IMR-90 (cell line): ENCODE measurements at regions not wholly inside any gene's neighbourhood (a gene's known extent, or its start where the extent isn't known, plus 50 kb on each side); places are given as distances from the start of the nearest gene placed in this dataset.
A peak's percentile ranks its signal among the peaks of the same experiment; 100 is the strongest.

Source experiments
- ATAC-seq: fragments of 200-7000 bp; cut with Tn5 transposase; 2 replicates; pipeline ENCODE4 v1.9.1; 2020; ENCODE audit warnings: low read depth, mild to moderate bottlenecking, moderate library complexity
- BruUV-seq: library from RNA; stranded (reverse); fragments of 400-500 nt; replicated peaks from 2 replicates; lab custom pipeline; 2021; lab: Mats Ljungman, UMichigan
- CTCF ChIA-PET: fragments of 300-600 bp; formaldehyde crosslinking; extraction: SDS; loops from one replicate; lab custom pipeline; 2021; ENCODE audit warnings: antibody characterized with exemption; lab: Yijun Ruan, JAX
- POLR2A ChIA-PET: fragments of 300-600 bp; sonication (Branson Sonifier 250); formaldehyde crosslinking; loops from one replicate; lab custom pipeline; 2022; ENCODE audit warnings: antibody characterized with exemption; ENCODE audit not compliant: unreplicated experiment; lab: Charles Lee
- DNase-seq: peaks from one replicate; pipeline ENCODE4 v3.0.0; 2013
- H2AFZ ChIP-seq: replicated peaks from 2 replicates; pipeline ENCODE3; 2013; ENCODE audit warnings: low read length, mild to moderate bottlenecking; ENCODE audit not compliant: poor library complexity
- H2AK5ac ChIP-seq: 2 replicates; pipeline ENCODE4 v1.6.1; 2013; ENCODE audit warnings: low read depth, low read length, inconsistent platforms
- H2AK9ac ChIP-seq: replicated peaks from 2 replicates; pipeline ENCODE3; 2013; ENCODE audit warnings: mild to moderate bottlenecking, low read depth, low read length, moderate library complexity; ENCODE audit not compliant: poor library complexity
- H2BK120ac ChIP-seq: 2 replicates; pipeline ENCODE4 v1.6.1; 2013; ENCODE audit warnings: low read depth, low read length, inconsistent platforms
- H2BK15ac ChIP-seq: 3 replicates; pipeline ENCODE4 v1.6.1; 2013; ENCODE audit warnings: low read depth, low read length, inconsistent platforms
- H2BK20ac ChIP-seq: 2 replicates; pipeline ENCODE4 v1.6.1; 2013; ENCODE audit warnings: low read depth, mild to moderate bottlenecking, inconsistent platforms, low read length, moderate library complexity
- H2BK5ac ChIP-seq: 2 replicates; pipeline ENCODE4 v1.6.1; 2013; ENCODE audit warnings: mild to moderate bottlenecking, low read depth, low read length, inconsistent platforms; ENCODE audit not compliant: poor library complexity, severe bottlenecking
- H3K14ac ChIP-seq: replicated peaks from 2 replicates; pipeline ENCODE4 v1.6.1; 2013; ENCODE audit warnings: low read depth, low read length, inconsistent platforms
- H3K18ac ChIP-seq: 2 replicates; pipeline ENCODE4 v1.6.1; 2013; ENCODE audit warnings: low read depth, low read length, control low read depth
- H3K23ac ChIP-seq: 2 replicates; pipeline ENCODE4 v1.6.1; 2013; ENCODE audit warnings: low read depth, low read length, inconsistent platforms
- H3K27ac ChIP-seq: 2 replicates; pipeline ENCODE4 v1.5.1; 2013; ENCODE audit warnings: mild to moderate bottlenecking, control low read depth, low read length; ENCODE audit not compliant: insufficient read depth
- H3K27me3 ChIP-seq: 2 replicates; pipeline ENCODE4 v1.6.1; 2013; ENCODE audit warnings: low read length; ENCODE audit not compliant: control insufficient read depth, insufficient read depth
- H3K36me3 ChIP-seq: 2 replicates; pipeline ENCODE4 v1.6.1; 2013; ENCODE audit warnings: low read length, mixed read lengths; ENCODE audit not compliant: control insufficient read depth, insufficient read depth
- H3K4ac ChIP-seq: 2 replicates; pipeline ENCODE4 v1.6.1; 2013; ENCODE audit warnings: low read depth, low read length, inconsistent platforms
- H3K4me1 ChIP-seq: 2 replicates; pipeline ENCODE4 v1.6.1; 2013; ENCODE audit warnings: low read length, mixed read lengths; ENCODE audit not compliant: control insufficient read depth, insufficient read depth
- H3K4me2 ChIP-seq: 2 replicates; pipeline ENCODE4 v1.6.1; 2013; ENCODE audit warnings: low read depth, mild to moderate bottlenecking, control low read depth, low read length, moderate library complexity
- H3K4me3 ChIP-seq: 2 replicates; pipeline ENCODE4 v1.5.1; 2013; ENCODE audit warnings: low read depth, mild to moderate bottlenecking, control low read depth, low read length, moderate library complexity; ENCODE audit not compliant: insufficient read depth
- H3K56ac ChIP-seq: 2 replicates; pipeline ENCODE4 v1.6.1; 2013; ENCODE audit warnings: low read length, inconsistent platforms; ENCODE audit not compliant: insufficient read depth; ENCODE audit errors: extremely low read depth
- H3K79me1 ChIP-seq, 2 experiments: 2 replicates each; pipeline ENCODE4 v1.6.1; 2013; ENCODE audit warnings: low read length in 2 of 2, inconsistent platforms in 1 of 2, low read depth in 1 of 2
- H3K9ac ChIP-seq: 2 replicates; pipeline ENCODE4 v1.6.1; 2013; ENCODE audit warnings: low read depth, low read length, control low read depth
- H3K9me1 ChIP-seq: 2 replicates; pipeline ENCODE4 v1.6.1; 2013; ENCODE audit warnings: low read length, inconsistent platforms; ENCODE audit not compliant: insufficient read depth
- H3K9me3 ChIP-seq: 2 replicates; pipeline ENCODE4 v1.6.1; 2013; ENCODE audit warnings: low read length; ENCODE audit not compliant: control insufficient read depth, insufficient read depth
- H4K20me1 ChIP-seq: 2 replicates; pipeline ENCODE4 v1.6.1; 2013; ENCODE audit warnings: low read length, inconsistent platforms; ENCODE audit not compliant: insufficient read depth
- H4K5ac ChIP-seq: 2 replicates; pipeline ENCODE4 v1.6.1; 2013; ENCODE audit warnings: mild to moderate bottlenecking, low read depth, low read length, control low read depth
- H4K8ac ChIP-seq, 2 experiments: 2 replicates each; pipeline ENCODE4 v1.6.1; 2013; ENCODE audit warnings: low read depth in 2 of 2, low read length in 2 of 2, control low read depth in 1 of 2, inconsistent platforms in 1 of 2
- H4K91ac ChIP-seq: 2 replicates; pipeline ENCODE4 v1.6.1; 2013; ENCODE audit warnings: low read depth, low read length, inconsistent platforms; ENCODE audit not compliant: insufficient read depth
- MAFK ChIP-seq: IDR thresholded peaks from 2 replicates; pipeline ENCODE4 v1.6.1; 2012; ENCODE audit warnings: low read depth, low read length, improper control_type of control experiment
- MXI1 ChIP-seq: IDR thresholded peaks from 2 replicates; pipeline ENCODE4 v1.6.1; 2012; ENCODE audit warnings: low read depth, mild to moderate bottlenecking, low read length, moderate library complexity, borderline replicate concordance
- POLR2A ChIP-seq: IDR thresholded peaks from 2 replicates; pipeline ENCODE4 v1.6.1; 2012; ENCODE audit warnings: mild to moderate bottlenecking, low read depth, low read length
- RAD21 ChIP-seq: IDR thresholded peaks from 2 replicates; pipeline ENCODE4 v1.6.1; 2012; ENCODE audit warnings: low read length, improper control_type of control experiment
- RCOR1 ChIP-seq: IDR thresholded peaks from 2 replicates; pipeline ENCODE4 v1.6.1; 2012; ENCODE audit warnings: mild to moderate bottlenecking, low read length, improper control_type of control experiment; ENCODE audit not compliant: insufficient replicate concordance
- WGBS, 2 experiments: methylation state at CpG; one replicate each; pipeline versions ENCODE4 v1.1.5 to v1.1.7; 2013; ENCODE audit warnings: missing lambda C conversion rate in 2 of 2; ENCODE audit not compliant: insufficient read length in 1 of 2; ENCODE audit errors: extremely low coverage in 2 of 2; 5-methylcytosine and 5-hydroxymethylcytosine counted together
- dilution Hi-C: fragments of 300-500 bp; cut with HindIII; formaldehyde crosslinking; loops from one replicate; pipeline ENCODE4 v1.14.3; 2018; ENCODE audit warnings: low sequenced_read_pairs; ENCODE audit not compliant: unreplicated experiment
- in situ Hi-C: fragments of 300-500 bp; cut with MboI; formaldehyde crosslinking; loops from 3 replicates; pipeline ENCODE4 v1.14.3; 2019; ENCODE audit warnings: low sequenced_read_pairs, inconsistent platforms, mixed read lengths
- intact Hi-C: fragments of 100-400 bp; cut with micrococcal nuclease; formaldehyde crosslinking; loops from 2 replicates; pipeline ENCODE4 v1.10.0; 2022

DNA sequence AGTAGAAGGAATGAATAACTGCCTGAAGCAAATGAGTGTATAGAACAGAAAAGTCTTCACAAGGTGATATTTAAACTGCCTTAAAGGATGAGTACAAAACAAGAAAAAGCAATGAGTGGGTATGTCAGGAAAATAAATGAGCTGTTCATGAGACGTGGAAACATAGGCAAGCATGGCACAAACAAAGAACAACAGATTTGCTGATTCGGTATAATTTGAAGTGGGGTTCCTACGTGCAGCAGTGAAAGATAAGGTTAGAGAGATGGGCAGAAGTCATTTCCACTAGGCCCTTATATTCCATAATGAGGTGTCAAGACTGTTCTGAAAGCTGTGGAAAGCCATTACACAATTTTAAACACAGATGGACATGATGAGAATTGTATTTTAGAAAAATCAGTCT lies 506.6 kb downstream of the KLHL13 start:
- H3K27me3 ChIP-seq, result no peaks in the 10 kb centered on the region
- ChIA-PET POLR2A (no interaction called here), CTCF (no interaction called here)
- no peak overlapping the region for H3K23ac ChIP-seq
- no peaks in the 10 kb centered on the region for H3K79me1 ChIP-seq
- no peak overlapping the region for H4K91ac ChIP-seq
- in situ Hi-C loops (no loop called here), dilution Hi-C loops (no loop called here), intact Hi-C loops (no loop called here)
- WGBS, 2 experiments, result no CpG with 5 or more reads among the region's 3 CpGs
- no peak overlapping the region for H3K4ac ChIP-seq
- no peaks in the 10 kb centered on the region for H3K9me3 ChIP-seq
- peak; percentile 77 for TF ChIP-seq MAFK
- no peak for TF ChIP-seq RAD21
- TF ChIP-seq POLR2A, result no peak
- no peak for TF ChIP-seq MXI1
- TF ChIP-seq RCOR1, result no peak
- DNase-seq (no peak), ATAC-seq (no peak)
- H3K9ac ChIP-seq, result no peak overlapping the region
- H2BK120ac ChIP-seq, result no peak overlapping the region
- H2AFZ ChIP-seq, result no peak overlapping the region
- H3K14ac ChIP-seq, result no peak overlapping the region
- no peaks in the 10 kb centered on the region for H4K20me1 ChIP-seq
- no peak overlapping the region for H3K56ac ChIP-seq
- H3K36me3 ChIP-seq, result no peaks in the 10 kb centered on the region
- no TSS peak for BruUV-seq
- no peak overlapping the region for H4K5ac ChIP-seq
- H3K4me2 ChIP-seq, result no peak overlapping the region
- no peak overlapping the region for H2AK5ac ChIP-seq
- no peak overlapping the region for H2BK15ac ChIP-seq
- no peak overlapping the region for H2BK20ac ChIP-seq
- H2BK5ac ChIP-seq, result no peak overlapping the region
- no peak overlapping the region for H3K18ac ChIP-seq
- H3K9me1 ChIP-seq, result no peaks in the 10 kb centered on the region
- H3K4me3 ChIP-seq, result no peak overlapping the region
- H2AK9ac ChIP-seq, result no peak overlapping the region
- no peak overlapping the region for H4K8ac ChIP-seq
- no peak overlapping the region for H3K27ac ChIP-seq
- no peaks in the 10 kb centered on the region for H3K4me1 ChIP-seq
